Germinal center (tissue), 1 donor: ENCODE measurements at regions not wholly inside any gene's neighbourhood (a gene's known extent, or its start where the extent isn't known, plus 50 kb on each side); places are given as distances from the start of the nearest gene placed in this dataset.

ENCODE experiments used
- DNase-seq: peaks from one replicate; pipeline ENCODE4 v3.0.0; 2012; ENCODE audit warnings: mixed read lengths, low spot score

DNA sequence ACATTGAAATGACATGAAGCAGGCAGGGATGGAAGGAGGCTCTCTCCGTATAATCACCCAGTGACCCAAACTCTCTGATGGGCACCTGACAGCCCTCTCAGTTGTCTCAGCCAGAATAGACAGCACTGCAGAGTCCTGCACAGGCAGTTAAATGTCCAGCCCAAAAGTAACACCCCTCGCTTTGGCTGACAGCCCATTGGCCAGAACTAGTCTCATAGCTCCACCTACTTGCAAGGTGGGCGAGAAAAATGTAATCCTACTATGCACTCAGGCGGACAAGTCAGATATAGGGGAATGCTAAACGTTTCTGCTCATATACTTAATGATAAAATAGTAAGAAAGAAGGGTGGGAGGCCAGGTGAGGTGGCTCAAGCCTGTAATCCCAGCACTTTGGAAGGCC, 393.5 kb upstream of the JARID2 start:
- DNase-seq = no peak

DNA sequence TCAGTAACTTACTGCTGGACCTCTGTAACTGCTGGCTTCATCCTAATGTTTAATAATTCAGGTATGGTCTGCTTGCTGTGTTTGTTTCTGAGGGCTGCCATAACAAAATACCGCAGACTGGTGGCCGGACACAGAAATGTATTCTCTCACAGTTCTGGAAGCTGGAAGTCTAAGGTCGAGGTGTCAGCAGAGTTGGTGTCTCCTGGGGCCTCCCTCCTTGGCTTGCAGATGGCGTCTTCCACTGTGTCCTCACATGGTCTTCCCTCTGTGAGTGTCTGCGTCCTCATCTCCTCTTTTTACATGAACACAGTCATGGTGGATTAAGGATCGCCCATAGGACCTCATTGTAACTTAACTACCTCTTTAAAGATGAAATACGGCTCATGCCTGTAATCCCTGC, 389.7 kb upstream of the JARID2 start:
- no peak for DNase-seq

DNA sequence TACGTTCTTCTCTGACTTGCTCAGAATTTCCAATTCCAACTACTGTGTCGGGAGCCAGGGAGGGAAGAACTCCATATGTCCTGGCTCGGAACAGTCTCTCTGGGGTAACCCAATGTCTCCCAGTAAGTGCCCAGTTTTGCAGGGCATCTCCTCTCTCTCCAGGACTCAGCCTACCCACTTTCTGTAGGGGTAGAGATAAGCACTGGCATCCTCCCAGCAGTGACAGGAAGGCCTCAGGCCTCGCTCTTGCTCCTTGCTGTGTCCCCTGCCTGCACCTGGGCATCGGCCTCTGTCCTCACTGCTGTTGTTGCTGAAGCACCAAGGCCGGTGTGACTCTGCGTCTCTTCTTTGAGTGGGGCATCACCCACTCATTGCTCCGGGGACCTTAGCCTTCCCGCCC, 388.9 kb upstream of the JARID2 start:
- no peak for DNase-seq

DNA sequence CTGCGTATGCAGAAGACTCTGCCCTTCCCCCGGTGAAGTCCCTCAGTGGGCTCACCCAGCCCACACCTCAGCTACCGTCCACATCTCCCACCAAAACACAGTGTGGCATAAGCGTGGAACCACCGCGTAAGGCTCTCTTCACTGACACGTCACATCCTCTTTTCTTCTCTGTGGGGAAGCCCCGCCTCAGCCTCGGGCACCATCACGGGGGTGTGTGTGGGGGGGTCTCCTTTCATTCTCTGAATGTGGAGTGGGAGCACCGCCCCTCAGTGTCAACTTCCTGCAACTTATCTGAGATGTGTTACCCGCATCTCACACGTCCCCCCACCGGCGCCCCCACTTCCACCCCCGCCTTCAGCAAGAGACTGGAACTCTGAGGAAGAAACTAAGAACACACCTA, 388.4 kb upstream of the JARID2 start:
- peak; percentile 20 for DNase-seq

DNA sequence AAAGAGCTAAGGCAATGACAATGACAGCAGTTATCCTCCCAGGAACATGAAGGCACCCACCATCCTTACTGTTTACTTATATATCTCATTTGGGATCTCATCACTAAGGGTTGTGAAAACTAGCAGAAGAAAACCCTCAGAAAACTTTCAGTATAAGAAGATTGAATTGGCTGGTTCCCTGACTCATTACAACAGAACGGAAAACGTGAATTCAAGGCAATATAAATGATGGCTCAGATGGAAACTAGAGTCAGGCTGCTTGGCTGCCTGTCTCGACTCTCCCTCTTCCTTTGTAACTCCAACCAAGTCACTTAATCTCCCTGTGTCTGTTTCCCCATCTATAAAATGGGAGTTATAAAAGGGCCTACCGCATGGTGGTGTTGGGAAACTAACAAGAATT, 387.1 kb upstream of the JARID2 start:
- DNase-seq = no peak

DNA sequence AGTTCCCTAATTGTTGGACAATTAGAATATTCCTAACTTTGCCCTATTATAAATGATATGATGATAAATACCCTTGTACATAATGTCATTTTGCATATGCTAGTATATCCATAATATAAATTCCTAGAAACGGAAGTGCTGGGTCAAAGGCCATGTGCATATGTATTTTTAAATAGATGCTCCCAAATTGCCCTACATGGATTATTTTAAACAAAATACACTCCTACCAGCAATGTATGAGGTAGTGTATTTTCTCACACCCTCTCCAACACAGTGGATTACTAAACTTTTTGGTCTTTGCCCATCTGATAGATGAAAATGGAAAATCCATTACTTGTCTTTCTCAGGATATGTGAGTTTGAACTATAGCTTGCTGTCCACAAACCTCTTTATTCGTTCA, 385.1 kb upstream of the JARID2 start:
- no peak for DNase-seq

DNA sequence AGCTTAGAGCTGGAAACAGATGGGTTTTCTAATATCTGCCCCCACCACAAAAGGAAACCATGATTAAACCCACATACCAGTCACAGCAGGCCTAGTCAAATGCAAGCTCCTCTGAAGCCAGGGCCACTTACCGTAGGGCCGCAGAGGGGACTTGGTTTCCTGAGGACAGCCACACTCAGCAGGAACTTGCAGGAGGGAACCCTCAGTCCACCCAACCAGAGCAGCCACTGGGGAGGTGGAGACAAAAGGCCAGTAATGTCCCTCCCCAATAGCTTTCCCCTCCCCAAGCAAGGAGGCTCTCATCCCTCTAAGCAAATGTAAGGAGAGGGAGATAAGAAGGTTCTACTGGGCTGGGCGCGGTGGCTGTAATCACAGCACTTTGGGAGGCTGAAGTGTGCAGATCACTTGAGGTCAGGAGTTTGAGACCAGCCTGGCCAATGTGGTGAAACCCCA, 384.4 kb upstream of the JARID2 start:
- no peak for DNase-seq

DNA sequence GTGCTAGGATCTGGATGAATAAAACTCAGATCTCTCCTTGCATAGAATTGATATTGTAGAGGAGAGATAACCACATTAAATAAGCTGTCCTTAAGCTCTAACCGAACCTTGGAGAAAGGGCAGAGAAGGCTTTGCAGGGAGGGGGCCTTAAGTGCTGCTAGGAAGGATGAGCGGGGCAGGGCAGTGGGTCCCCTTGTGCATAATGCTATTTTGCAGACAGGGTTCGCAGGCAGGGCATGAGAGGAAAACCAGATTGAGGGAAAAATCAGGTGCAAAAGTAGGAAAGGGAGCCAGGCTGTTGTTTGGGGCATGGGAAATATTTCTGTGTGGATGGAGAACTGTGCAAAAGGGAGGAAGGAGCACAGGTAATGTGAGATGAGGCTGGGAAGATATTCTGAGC, 383.0 kb upstream of the JARID2 start:
- no peak for DNase-seq

DNA sequence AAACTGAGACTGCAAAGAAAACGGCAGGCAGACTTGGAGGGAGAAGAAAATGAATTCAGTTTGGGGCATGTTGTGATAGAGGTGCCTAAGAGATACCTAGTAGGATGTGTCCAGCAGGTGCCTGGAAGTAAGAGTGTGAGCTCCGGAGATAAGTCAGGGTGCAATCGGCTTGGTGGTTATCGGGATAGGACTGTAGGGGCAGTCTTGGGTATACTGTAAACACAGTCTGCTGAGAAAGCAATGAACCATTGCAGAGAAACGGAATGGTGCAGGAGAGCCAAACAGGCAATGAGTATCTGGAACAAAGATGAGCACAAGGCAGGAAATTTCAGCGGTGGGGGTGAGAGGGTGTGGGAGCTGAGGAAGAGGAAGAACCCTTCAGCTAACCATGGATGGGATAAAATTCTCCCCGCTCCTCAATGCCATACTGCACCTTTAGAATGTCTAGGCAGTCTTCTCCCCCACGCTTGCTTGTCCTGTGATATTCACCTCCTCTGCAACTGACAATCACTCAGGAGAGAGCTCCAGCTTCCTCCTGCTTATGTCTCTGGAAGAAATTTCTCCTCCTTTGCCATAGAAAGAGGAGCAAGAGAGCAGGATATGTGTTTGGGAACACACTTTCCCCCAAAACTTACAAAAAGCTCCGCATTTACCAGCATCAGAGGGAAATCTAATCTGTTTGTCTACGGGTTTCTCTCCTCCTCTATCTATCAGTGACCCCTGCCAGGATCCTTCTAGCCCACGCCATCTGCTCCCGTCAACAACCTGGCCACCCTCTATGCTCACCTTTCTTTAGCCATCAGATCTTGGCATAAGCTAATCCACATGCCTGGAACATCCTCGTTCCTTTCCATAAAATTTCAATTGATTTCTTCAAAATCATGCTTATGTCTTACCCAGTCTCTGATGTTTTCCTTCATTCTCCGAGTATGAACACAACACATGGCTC, 381.7 kb upstream of the JARID2 start:
- DNase-seq = no peak

DNA sequence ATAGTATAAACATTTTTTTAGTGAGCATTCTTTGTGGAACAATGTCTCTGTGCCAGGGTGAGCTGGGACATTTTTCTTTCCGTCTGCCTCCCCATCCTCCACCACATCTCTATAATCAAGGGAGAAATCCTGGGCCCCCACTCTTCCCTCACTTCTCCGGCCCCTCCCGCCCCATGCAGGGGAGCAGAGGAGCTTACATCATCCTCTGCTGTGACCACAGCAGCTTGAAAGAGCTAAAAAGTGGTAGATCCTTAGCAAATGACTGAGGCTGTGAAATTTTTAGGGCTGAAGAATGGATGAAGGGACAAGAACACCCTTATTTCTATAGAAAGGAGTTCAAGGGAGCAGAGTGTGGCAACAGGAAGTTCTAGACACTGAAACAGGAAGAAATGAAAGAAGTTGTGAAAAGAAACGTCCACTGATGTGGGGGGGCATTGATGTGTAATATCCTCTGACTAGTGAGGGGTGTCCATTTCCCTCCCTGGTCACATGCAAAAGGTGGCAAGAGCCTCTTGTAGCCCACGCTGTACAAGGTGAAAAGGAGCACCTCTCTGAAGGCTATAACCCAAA, 380.3 kb upstream of the JARID2 start:
- DNase-seq = peak; percentile 28

DNA sequence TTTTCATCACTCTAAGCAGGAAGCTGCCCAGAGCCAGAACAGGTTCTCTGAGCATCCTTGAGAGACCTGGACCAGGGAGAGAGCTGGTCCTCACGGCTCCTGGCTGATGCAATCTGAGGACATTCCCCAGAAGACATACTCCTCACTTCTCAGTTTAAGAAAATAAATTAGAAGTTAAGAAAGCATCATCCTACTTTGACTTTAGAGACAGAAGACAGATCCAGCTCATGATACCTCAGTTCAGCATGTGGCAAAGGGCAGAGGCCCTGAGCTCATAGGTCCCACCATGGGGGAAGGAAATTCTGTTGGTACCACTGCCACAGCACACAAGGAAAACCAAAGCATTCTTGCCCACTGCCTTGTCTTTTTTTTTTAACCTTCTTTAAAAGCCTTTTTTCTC, 378.1 kb upstream of the JARID2 start:
- DNase-seq = no peak

DNA sequence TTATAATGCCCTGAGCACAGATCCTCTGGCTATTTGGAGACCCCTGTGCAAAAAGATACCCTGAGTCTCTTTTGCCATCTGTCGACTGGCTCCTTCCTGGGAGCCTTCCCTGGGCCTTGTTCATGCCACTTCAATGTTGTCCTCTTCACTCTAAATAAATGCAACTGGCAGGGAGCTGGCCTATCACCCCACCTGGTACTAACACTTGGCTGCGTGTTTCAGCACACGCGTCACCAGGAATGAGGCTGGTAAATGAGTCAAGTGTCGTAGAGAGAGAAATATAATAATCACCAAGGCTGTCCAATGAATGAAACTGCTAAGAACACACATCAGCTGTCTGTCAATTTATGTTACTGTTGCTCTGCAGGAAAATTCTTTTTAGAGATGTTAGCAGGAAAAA, 374.6 kb upstream of the JARID2 start:
- no peak for DNase-seq

DNA sequence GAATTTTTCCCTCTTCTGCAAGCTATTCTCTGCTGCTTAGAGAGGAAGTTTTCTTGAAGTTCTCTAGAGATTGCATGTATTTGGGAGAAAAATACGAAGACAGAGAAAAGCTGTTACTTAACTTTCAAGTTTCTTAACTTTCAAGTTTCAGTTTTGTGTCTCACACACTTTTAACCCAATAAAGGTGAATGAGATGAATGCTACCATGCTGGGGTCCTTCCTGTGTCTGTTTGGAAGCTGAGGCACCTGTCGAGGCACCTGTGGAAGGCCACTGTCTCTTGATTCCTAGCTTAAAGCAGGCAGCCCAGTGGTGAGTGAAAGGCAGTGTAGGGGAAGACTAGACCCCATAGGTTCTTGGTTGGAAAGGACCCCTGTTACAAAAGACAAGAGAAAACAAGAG, 372.8 kb upstream of the JARID2 start:
- DNase-seq = no peak

DNA sequence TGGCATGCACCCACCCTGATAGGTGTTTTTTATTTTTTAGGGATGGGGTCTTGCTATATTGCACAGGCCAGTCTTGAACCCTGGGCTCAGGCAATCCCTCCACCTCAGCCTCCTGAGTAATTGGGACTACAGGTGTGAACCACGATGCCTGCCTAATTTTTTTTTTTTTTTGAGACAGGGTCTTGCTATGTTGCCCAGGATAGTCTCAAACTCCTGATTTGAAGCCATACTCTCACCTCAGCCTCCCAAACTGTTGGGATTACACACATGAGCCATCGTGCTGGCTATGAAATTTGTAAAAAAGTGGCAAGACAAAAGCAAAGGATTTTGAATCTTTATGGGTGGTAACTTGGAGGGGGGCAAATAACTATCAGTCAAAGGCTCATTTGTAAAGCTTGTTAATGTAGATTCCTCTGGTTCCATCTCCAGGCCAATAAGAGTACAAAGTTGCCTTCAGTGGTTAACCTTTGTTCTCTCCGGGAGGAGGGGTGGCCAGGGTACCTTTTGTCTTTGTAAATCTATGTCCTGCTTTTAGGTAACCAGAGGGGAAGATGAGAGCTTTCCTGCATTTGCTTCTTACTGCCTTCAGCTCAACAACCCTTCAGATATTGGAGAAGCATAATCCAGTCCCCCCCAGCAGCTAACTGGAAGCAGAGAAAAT, 372.0 kb upstream of the JARID2 start:
- DNase-seq = no peak

DNA sequence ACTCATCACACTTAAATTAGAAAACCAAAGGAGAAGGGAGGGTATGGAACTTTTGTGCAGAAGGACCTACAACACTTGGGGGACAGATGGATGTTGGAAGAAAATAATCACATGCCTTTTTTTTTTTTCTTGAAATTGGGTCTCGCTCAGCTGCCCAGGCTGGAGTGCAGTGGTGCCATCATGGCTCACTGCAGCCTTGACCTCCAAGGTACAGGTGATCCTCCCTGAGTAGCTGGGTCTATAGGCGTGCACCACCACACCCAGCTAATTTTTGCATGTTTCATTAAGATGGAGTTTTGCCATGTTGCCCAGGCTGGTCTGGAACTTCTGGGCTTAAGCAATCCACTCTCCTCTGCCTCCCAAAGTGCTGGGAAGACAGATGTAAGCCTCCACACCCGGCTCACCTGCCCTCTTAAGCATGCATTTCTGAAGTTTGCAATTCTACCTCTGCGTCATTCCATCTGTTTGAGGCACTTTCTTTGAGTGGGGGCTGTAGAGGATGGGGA, 370.8 kb upstream of the JARID2 start:
- no peak for DNase-seq

DNA sequence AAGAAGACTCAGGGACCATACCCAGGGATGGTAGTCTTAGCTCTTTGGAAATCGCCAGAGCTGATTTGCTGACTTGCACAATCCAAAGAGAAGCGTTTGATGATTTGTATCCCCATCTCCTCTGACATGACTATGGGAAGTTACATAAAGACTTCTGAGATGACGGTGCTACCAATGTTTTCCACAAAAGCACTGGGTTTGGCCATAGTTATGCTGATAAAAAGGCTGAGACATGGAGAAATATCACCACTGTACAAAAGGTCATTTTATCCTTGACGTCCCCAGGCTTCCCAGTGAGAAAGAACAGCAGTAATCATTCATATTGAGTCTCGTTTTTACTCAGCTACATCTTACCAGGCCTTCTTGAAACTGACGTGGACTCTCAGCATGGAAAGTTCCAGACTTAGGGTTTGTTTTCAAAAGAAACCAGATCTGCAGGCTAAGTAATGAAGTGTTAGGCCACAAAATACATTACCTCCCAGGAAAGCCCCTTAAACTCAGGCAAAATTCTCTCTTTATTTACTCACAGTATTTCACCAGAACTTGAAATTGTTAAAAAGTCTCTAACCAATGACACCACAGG, 370.3 kb upstream of the JARID2 start:
- DNase-seq = no peak

DNA sequence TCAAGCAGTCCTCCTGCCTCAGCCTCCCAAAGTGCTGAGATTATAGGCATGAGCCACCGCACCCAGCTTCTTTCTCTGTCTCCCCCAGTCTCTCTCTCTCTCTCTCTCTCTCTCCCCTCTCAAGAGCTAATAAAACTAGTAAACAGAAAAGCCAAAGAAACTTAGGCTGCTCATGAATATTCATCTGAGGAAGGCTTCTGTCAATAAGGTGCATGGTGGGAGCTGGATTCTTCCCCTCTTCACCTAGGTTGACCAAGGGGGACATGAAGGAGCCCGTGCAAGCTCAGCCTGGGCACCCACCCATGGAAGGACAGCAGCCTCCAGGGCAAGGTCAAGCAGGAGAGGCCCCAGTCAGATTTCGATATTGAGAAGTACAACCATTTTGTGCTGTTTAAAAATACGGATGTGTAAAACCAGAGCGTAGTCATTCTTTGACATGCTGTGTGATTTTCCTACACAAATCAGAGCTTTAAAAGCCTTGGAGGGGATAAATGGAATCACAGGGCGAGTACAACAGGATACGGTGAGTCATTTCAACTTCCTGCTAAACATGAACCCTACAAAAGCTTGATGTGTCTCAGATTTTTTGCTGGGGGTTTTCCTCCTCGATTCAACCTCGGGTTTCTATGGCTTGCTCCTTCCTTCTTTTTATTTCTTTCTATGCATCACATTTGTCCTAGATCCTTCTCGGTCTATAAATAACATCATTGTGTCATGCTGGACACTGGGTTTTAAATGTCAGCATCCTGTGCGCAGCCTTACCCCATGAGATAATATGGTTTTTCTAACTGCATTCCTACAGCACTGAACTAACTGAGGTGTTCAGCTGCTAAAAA, 368.9 kb upstream of the JARID2 start:
- peak; percentile 11 for DNase-seq

DNA sequence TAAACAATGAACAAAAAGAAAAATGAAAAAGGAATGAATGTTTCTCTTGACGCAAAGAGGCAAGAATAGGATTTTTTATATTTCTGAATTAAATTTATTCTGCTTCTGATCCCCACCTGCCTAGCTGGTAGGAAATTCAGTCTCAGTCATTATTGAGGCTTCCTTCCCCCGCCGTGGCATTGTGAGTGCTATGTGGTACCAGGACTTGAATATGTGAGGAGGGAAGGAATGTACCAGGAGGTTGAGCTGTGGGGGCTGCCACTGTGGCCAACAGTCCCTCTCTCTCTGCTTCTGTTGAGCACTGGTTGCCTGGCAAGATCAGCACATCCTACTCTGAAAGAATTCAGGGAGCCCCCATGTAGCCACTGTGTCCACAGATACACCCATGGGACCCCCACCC, 368.1 kb upstream of the JARID2 start:
- no peak for DNase-seq

DNA sequence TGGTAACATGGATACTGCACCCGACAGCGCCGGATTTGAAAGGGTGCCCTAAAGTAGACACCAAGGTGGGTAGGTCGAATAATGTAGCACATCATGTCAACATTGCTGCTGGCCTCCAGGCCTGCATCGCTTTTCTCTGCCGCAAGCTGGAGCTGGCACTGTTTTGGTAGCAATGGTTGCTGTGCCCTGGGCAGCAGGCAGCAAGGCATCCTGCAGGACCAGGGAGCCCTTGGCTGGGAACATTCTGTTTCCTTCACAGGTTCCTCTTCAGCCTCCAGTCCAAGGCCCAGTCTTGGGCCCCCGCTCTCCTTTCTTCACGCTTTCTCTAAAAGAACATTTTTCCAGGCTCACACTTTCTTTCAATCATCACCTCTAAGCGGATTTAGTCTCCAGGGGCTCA, 365.8 kb upstream of the JARID2 start:
- DNase-seq = no peak

DNA sequence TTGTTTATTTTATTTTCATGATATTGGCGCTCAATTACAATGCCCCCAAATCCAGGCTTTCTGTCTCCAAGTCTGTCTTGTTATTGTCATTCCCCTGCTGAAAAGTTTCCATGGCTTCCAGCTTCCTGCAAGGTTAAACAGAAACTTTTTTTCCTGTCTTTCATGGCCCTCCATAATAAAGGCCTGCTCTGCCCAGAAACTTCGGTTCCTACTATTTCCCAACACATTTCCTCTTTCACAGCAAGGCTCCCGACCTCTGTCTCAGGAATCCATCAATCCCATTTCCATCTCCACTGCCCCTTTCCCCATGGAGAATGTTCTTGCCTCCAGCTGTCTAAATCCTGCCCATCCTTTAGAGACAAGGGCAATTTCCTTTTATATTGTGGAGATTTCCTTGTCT, 365.2 kb upstream of the JARID2 start:
- DNase-seq = no peak

DNA sequence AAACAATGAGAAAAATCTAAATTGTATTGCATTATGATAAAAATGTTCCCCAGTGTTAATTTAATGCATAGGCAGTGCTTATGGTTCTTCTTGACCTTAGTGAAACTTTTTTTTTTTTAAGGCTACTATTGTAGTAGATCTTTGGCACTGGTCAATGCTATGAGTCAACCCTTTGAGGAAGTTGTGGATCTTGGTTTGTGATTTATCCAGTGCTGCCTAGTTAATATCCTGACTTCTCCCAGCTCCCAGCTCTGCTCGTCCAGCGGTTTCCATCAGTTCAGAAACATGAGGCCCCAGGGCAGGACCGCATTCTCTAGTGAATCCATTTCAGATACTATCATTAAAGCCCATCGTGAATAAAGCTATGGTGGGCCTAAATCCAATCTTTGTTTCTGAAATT, 364.5 kb upstream of the JARID2 start:
- DNase-seq = no peak
